Gastroesophageal sphincter (tissue), 3 donors: ENCODE measurements at regions not wholly inside any gene's neighbourhood (a gene's known extent, or its start where the extent isn't known, plus 50 kb on each side); places are given as distances from the start of the nearest gene placed in this dataset.

ENCODE experiments used
- EP300 ChIP-seq: sonication (generic); formaldehyde crosslinking; IDR thresholded peaks from one replicate; pipeline ENCODE4 v1.6.1; 2017; ENCODE audit warnings: antibody characterized with exemption, mild to moderate bottlenecking
- POLR2A ChIP-seq, 2 donors: fragments of 450-650 bp; IDR thresholded peaks; one replicate each; pipeline ENCODE4 v1.6.1; 2017; ENCODE audit warnings: antibody characterized with exemption in 2 of 2, mild to moderate bottlenecking in 2 of 2, moderate library complexity in 1 of 2
- TF ChIP-seq, protein P1 (sequence below), 4 experiments: fragments of 200-600 bp in 2 of 4; fragments of 450-650 bp in 2 of 4; sonication (generic) in 1 of 4; IDR thresholded peaks; one replicate each; pipeline ENCODE4 v1.5.1; 2017 to 2019; ENCODE audit warnings: antibody characterized with exemption in 4 of 4, mild to moderate bottlenecking in 2 of 4, moderate library complexity in 2 of 4

DNA sequence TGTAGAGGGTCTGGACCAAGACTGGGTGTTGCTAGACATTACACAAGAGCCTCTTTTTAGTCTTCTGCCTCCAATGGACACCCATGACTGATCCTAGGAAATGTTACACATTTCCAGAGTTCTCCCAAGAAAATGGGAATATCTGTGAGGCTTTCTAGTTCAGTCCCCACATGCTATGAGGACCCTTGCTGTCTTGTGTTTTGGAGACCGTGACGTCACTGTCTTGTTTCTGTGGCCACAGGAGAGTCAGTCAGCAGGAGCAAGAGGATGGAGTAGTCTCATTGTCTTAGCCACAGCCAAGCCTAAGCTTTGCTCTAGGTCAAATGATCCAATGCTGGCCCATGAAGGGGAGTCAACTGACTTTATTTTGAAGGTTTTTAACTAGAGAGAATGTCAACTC, 820.1 kb upstream of the RBFOX1 start:
- TF ChIP-seq, protein P1, sequence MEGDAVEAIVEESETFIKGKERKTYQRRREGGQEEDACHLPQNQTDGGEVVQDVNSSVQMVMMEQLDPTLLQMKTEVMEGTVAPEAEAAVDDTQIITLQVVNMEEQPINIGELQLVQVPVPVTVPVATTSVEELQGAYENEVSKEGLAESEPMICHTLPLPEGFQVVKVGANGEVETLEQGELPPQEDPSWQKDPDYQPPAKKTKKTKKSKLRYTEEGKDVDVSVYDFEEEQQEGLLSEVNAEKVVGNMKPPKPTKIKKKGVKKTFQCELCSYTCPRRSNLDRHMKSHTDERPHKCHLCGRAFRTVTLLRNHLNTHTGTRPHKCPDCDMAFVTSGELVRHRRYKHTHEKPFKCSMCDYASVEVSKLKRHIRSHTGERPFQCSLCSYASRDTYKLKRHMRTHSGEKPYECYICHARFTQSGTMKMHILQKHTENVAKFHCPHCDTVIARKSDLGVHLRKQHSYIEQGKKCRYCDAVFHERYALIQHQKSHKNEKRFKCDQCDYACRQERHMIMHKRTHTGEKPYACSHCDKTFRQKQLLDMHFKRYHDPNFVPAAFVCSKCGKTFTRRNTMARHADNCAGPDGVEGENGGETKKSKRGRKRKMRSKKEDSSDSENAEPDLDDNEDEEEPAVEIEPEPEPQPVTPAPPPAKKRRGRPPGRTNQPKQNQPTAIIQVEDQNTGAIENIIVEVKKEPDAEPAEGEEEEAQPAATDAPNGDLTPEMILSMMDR (IDR thresholded peaks at IDR 0.05), result no peak
- no peak for TF ChIP-seq POLR2A (IDR thresholded peaks at IDR 0.05)
- no peak for TF ChIP-seq EP300
